Calu3 (cell line): ENCODE measurements at regions not wholly inside any gene's neighbourhood (a gene's known extent, or its start where the extent isn't known, plus 50 kb on each side); places are given as distances from the start of the nearest gene placed in this dataset.

Source experiments
- BruUV-seq: library from RNA; stranded (reverse); fragments of 400-500 nt; replicated peaks from 2 replicates; lab custom pipeline; 2021; lab: Mats Ljungman, UMichigan
- CTCF ChIA-PET: fragments of 300-600 bp; sonication (Branson Sonifier 250); formaldehyde crosslinking; loops from one replicate; lab custom pipeline; 2022; ENCODE audit warnings: antibody characterized with exemption; lab: Charles Lee
- DNase-seq: peaks from one replicate; pipeline ENCODE4 v3.0.0; 2022
- H3K27ac Mint-ChIP-seq: one replicate; pipeline ENCODE4 v1.8.0; 2022; ENCODE audit warnings: mixed read lengths; ENCODE audit not compliant: unreplicated experiment
- H3K27me3 Mint-ChIP-seq: one replicate; pipeline ENCODE4 v1.8.0; 2022; ENCODE audit warnings: mixed read lengths; ENCODE audit not compliant: unreplicated experiment
- H3K36me3 Mint-ChIP-seq: one replicate; pipeline ENCODE4 v1.8.0; 2022; ENCODE audit warnings: mild to moderate bottlenecking, moderate library complexity, mixed read lengths; ENCODE audit not compliant: insufficient read depth, unreplicated experiment
- H3K4me1 Mint-ChIP-seq: one replicate; pipeline ENCODE4 v1.8.0; 2022; ENCODE audit warnings: mild to moderate bottlenecking, low read depth, mixed read lengths; ENCODE audit not compliant: unreplicated experiment
- H3K4me3 Mint-ChIP-seq: one replicate; pipeline ENCODE4 v1.8.0; 2022; ENCODE audit warnings: mild to moderate bottlenecking, low read depth, moderate library complexity, mixed read lengths; ENCODE audit not compliant: unreplicated experiment
- H3K9me3 Mint-ChIP-seq: one replicate; pipeline ENCODE4 v1.8.0; 2022; ENCODE audit warnings: low read depth, mixed read lengths; ENCODE audit not compliant: unreplicated experiment
- intact Hi-C: fragments of 100-400 bp; cut with micrococcal nuclease; formaldehyde crosslinking; loops from one replicate; pipeline ENCODE4 v1.10.0; 2022; ENCODE audit not compliant: unreplicated experiment
- TF ChIP-seq, protein P1 (sequence below): fragments of 200-600 bp; IDR thresholded peaks from one replicate; pipeline ENCODE4 v1.8.0; 2022; ENCODE audit warnings: antibody characterized with exemption; ENCODE audit not compliant: unreplicated experiment

DNA sequence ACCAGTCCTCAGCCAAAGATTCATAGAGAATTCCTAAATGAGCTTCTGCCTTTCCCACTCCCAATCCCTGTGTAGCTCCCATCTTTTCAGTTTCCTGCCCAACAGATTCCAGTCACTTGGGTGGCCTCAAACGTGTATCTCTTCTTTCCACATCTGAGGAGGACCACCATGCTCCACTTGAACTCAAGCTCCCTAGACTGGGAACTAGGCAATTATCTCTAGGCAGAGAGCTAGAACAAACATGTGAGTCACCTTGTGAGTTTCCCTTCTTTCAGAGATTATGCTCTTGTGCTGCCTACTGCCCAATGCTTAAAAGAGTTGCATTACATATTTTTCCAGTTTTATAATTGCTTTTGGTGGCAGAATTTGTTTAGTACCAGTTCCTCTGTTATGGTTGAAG, 178.0 kb downstream of the MDFIC start:
- Mint-ChIP-seq H3K27me3 (no peaks in the 10 kb centered on the region), H3K36me3 (peaks cover 5% of the 10 kb centered on the region), H3K4me3 (no peak overlapping the region), H3K4me1 (peaks cover 52% of the 10 kb centered on the region), H3K27ac (peak overlapping the region; percentile 77), H3K9me3 (no peaks in the 10 kb centered on the region)
- CTCF ChIA-PET = interaction anchor here (0.9 kb wide), 1 partner anchor 17 kb away, joined by 3 read pairs; no protein-coding TSS in a partner anchor
- intact Hi-C loops = loop anchor here (5.0 kb wide), 1 partner anchor 132 kb away; no protein-coding TSS in a partner anchor
- TF ChIP-seq, protein P1, sequence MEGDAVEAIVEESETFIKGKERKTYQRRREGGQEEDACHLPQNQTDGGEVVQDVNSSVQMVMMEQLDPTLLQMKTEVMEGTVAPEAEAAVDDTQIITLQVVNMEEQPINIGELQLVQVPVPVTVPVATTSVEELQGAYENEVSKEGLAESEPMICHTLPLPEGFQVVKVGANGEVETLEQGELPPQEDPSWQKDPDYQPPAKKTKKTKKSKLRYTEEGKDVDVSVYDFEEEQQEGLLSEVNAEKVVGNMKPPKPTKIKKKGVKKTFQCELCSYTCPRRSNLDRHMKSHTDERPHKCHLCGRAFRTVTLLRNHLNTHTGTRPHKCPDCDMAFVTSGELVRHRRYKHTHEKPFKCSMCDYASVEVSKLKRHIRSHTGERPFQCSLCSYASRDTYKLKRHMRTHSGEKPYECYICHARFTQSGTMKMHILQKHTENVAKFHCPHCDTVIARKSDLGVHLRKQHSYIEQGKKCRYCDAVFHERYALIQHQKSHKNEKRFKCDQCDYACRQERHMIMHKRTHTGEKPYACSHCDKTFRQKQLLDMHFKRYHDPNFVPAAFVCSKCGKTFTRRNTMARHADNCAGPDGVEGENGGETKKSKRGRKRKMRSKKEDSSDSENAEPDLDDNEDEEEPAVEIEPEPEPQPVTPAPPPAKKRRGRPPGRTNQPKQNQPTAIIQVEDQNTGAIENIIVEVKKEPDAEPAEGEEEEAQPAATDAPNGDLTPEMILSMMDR = no peak
- BruUV-seq = no TSS peak
- peak; percentile 11 for DNase-seq

- BruUV-seq = no TSS peak
- H3K9me3 Mint-ChIP-seq = no peaks in the 10 kb centered on the region
- CTCF ChIA-PET = interaction anchor here (1.0 kb wide), 1 partner anchor 10 kb away, joined by 6 read pairs; no protein-coding TSS in a partner anchor
- TF ChIP-seq, protein P1 = no peak
- peaks cover 65% of the 10 kb centered on the region for H3K4me1 Mint-ChIP-seq
- H3K27me3 Mint-ChIP-seq = no peaks in the 10 kb centered on the region
- H3K27ac Mint-ChIP-seq = peak overlapping the region; percentile 91
- H3K36me3 Mint-ChIP-seq = peaks cover 5% of the 10 kb centered on the region
- DNase-seq = peak; percentile 5
- intact Hi-C loops = loop anchor here (5.0 kb wide), 1 partner anchor 135 kb away; no protein-coding TSS in a partner anchor
- H3K4me3 Mint-ChIP-seq = peak overlapping the region; percentile 49
These were observed 175.3 kb downstream of the MDFIC start for GRCh38 chr7:115097175-115097671.

GRCh38 chr7:115096262-115096661, 174.4 kb downstream of the MDFIC start:
- Mint-ChIP-seq H3K4me1 (peaks cover 60% of the 10 kb centered on the region), H3K4me3 (no peak overlapping the region), H3K27ac (peak overlapping the region; percentile 91), H3K9me3 (no peaks in the 10 kb centered on the region), H3K27me3 (no peaks in the 10 kb centered on the region), H3K36me3 (peaks cover 5% of the 10 kb centered on the region)
- intact Hi-C loops = loop anchor here (5.0 kb wide), 1 partner anchor 136 kb away; no protein-coding TSS in a partner anchor
- TF ChIP-seq, protein P1 = no peak
- BruUV-seq = no TSS peak
- CTCF ChIA-PET = no interaction called here
- no peak for DNase-seq

GRCh38 chr7:115094163-115094562, 172.3 kb downstream of the MDFIC start:
- TF ChIP-seq, protein P1 = no peak
- H3K27ac Mint-ChIP-seq = no peak overlapping the region
- intact Hi-C loops = no loop called here
- BruUV-seq = no TSS peak
- no peaks in the 10 kb centered on the region for H3K27me3 Mint-ChIP-seq
- no peak overlapping the region for H3K4me3 Mint-ChIP-seq
- peaks cover 5% of the 10 kb centered on the region for H3K36me3 Mint-ChIP-seq
- CTCF ChIA-PET = no interaction called here
- no peaks in the 10 kb centered on the region for H3K9me3 Mint-ChIP-seq
- DNase-seq = no peak
- H3K4me1 Mint-ChIP-seq = peaks cover 46% of the 10 kb centered on the region
